ENCODE measurements at regions not wholly inside any gene's neighbourhood (a gene's known extent, or its start where the extent isn't known, plus 50 kb on each side); places are given as distances from the start of the nearest gene placed in this dataset.

- TF ChIP-seq HBP1 (CRISPR knock-in tag; IDR thresholded peaks at IDR 0.05) (no peak), ZNF609 (CRISPR knock-in tag; IDR thresholded peaks at IDR 0.05; ENCODE audit: borderline replicate concordance) (no peak), MNT (conservative IDR thresholded peaks at IDR 0.05) (no peak), FOXP1 (CRISPR knock-in tag; IDR thresholded peaks at IDR 0.05) (no peak), ZNF766 (CRISPR knock-in tag; conservative IDR thresholded peaks at IDR 0.05) (no peak)
- TF ChIP-seq, protein P1, sequence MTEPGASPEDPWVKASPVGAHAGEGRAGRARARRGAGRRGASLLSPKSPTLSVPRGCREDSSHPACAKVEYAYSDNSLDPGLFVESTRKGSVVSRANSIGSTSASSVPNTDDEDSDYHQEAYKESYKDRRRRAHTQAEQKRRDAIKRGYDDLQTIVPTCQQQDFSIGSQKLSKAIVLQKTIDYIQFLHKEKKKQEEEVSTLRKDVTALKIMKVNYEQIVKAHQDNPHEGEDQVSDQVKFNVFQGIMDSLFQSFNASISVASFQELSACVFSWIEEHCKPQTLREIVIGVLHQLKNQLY (CRISPR knock-in tag; conservative IDR thresholded peaks at IDR 0.05) = no peak
These were observed 124.0 kb upstream of the ERCC6L2 start (continued) for GRCh38 chr9:95751520-95751790.

All from K562 (cell line).